Stomach smooth muscle (tissue), 2 donors: ENCODE measurements at regions not wholly inside any gene's neighbourhood (a gene's known extent, or its start where the extent isn't known, plus 50 kb on each side); places are given as distances from the start of the nearest gene placed in this dataset.
"Not testable (repeated sequence)": the region's sequence is repeated elsewhere in the genome, so short reads cannot be mapped to it uniquely, and the experiment has no call there.

Experiments used
- H3K27ac ChIP-seq: one replicate; pipeline ENCODE4 v1.7.0; 2013; ENCODE audit warnings: mild to moderate bottlenecking, low read length, inconsistent platforms
- H3K27me3 ChIP-seq, 2 donors: one replicate each; pipeline ENCODE4 v1.7.0; 2013; ENCODE audit warnings: low read length in 2 of 2; ENCODE audit not compliant: insufficient read depth in 2 of 2, control insufficient read depth in 1 of 2
- H3K36me3 ChIP-seq, 2 donors: one replicate each; pipeline ENCODE4 v1.7.0; 2013; ENCODE audit warnings: low read length in 2 of 2; ENCODE audit not compliant: control insufficient read depth in 2 of 2, insufficient read depth in 2 of 2
- H3K4me1 ChIP-seq: one replicate; pipeline ENCODE4 v1.7.0; 2013; ENCODE audit warnings: low read length; ENCODE audit not compliant: control insufficient read depth, insufficient read depth
- H3K4me3 ChIP-seq, 2 donors: one replicate each; pipeline ENCODE4 v1.7.0; 2013; ENCODE audit warnings: low read length in 2 of 2
- H3K9ac ChIP-seq, 2 donors: one replicate each; pipeline ENCODE4 v1.7.0; 2013; ENCODE audit warnings: low read length in 2 of 2, mild to moderate bottlenecking in 1 of 2
- H3K9me3 ChIP-seq, 2 donors: one replicate each; pipeline ENCODE4 v1.7.0; 2013; ENCODE audit warnings: low read length in 2 of 2; ENCODE audit not compliant: control insufficient read depth in 2 of 2
- donor health status: healthy.
- donor health status: Pancreatic carcinoma.

- Histone ChIP-seq H3K9me3 (no peaks in the 10 kb centered on the region), H3K36me3 (no peaks in the 10 kb centered on the region), H3K9ac (no peak overlapping the region), H3K4me1 (no peaks in the 10 kb centered on the region), H3K27me3 (no peaks in the 10 kb centered on the region), H3K4me3 (no peak overlapping the region), H3K27ac (no peak overlapping the region)
These were observed 289.3 kb upstream of the PABPC4L start for GRCh38 chr4:134490863-134491262.

- not testable (repeated sequence) for H3K9ac ChIP-seq, H3K27me3 ChIP-seq, H3K4me3 ChIP-seq, H3K9me3 ChIP-seq, H3K36me3 ChIP-seq, H3K4me1 ChIP-seq, H3K27ac ChIP-seq
These were observed 281.9 kb upstream of the PABPC4L start for GRCh38 chr4:134483514-134483913.

DNA sequence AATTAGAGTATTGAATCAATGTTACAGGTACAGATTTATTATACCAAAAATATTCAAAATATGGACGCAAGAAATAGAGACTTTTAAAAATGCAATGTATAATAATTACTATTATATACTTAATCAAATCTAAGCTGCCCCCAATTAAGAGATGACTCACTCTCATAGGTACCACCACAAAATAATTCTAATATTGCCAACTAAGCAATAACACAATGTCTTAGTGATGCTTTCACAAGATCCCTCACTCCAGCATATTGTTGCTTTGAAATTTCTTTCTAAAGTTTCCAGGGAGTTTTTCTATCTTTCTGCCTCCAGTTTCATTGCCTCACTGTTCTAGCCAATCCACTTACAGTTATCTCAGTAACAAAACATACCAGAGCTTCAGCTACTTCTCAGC, 270.0 kb upstream of the PABPC4L start:
- Histone ChIP-seq H3K4me3 (no peak overlapping the region), H3K27me3 (no peaks in the 10 kb centered on the region), H3K36me3 (no peaks in the 10 kb centered on the region), H3K9ac (no peak overlapping the region), H3K27ac (no peak overlapping the region), H3K9me3 (peaks cover 0 to 4% of the 10 kb centered on the region in 2 donors), H3K4me1 (no peaks in the 10 kb centered on the region)

DNA sequence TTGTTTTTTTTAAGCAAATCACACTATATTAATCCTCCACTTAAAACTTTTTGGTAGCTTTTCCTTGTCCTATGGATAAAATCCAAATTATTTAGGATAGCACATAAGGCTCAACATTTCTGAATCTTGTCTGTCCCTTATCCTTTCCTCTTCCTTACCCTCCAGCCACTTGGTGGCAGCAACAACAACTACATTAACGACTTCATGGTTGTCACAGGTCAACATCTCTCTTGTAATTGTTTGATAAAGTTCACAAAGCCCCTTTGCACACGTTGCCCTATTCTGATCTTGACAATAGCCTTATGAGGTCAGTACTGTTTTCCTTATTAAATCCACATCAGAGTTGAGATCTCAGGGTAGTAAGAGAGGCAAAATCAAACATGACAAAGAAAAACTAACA, 269.0 kb upstream of the PABPC4L start:
- H3K9ac ChIP-seq = no peak overlapping the region
- H3K4me3 ChIP-seq = no peak overlapping the region
- no peak overlapping the region for H3K27ac ChIP-seq
- H3K36me3 ChIP-seq = no peaks in the 10 kb centered on the region
- no peaks in the 10 kb centered on the region for H3K27me3 ChIP-seq
- no peaks in the 10 kb centered on the region for H3K4me1 ChIP-seq
- peaks cover 0 to 4% of the 10 kb centered on the region in 2 donors for H3K9me3 ChIP-seq

- Histone ChIP-seq H3K27ac (no peak overlapping the region), H3K9me3 (no peaks in the 10 kb centered on the region), H3K4me3 (no peak overlapping the region), H3K27me3 (no peaks in the 10 kb centered on the region), H3K4me1 (no peaks in the 10 kb centered on the region), H3K9ac (no peak overlapping the region), H3K36me3 (no peaks in the 10 kb centered on the region)
These were observed 263.8 kb upstream of the PABPC4L start for GRCh38 chr4:134465417-134465816.

DNA sequence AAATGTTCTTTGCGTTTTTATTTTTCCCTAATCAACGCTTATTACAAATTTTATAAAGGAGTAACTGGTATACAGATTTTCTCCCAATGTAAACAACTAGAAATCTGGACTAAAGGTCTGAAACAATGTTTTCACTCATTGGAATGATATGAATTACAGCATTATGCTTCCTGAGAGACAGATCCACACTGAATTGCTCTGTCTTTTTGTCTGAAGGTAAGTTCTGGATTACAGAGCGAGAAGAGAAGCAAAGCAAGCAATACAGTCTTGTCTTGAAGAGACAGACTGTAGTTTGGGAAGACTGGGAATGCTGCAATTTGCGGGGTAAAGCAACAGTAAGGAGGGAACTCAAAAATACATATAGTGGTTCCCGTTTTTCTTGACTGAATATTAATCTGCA, 262.2 kb upstream of the PABPC4L start:
- no peak overlapping the region for H3K4me3 ChIP-seq
- H3K4me1 ChIP-seq = no peaks in the 10 kb centered on the region
- H3K9ac ChIP-seq = no peak overlapping the region
- no peaks in the 10 kb centered on the region for H3K27me3 ChIP-seq
- H3K27ac ChIP-seq = no peak overlapping the region
- H3K9me3 ChIP-seq = no peaks in the 10 kb centered on the region
- H3K36me3 ChIP-seq = no peaks in the 10 kb centered on the region

DNA sequence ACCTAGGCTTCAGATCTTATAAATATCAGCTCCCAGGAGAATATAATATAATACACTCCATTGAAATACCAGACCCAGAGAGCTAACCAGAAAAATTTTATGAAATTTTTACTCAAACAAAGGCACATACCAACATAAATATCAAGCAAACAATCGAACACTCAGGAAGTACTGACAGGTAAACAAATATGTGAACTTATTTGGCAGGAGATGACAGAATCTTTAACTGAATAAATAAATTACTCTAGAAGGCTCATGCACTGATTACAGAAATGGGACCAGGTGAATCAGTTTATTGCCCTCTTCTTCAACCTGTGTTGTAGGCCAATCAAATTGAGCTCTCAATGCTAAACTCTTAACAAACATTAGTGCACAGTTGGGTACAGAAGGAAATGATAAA, 225.2 kb upstream of the PABPC4L start:
- H3K4me1 ChIP-seq = no peaks in the 10 kb centered on the region
- H3K27ac ChIP-seq = no peak overlapping the region
- no peaks in the 10 kb centered on the region for H3K36me3 ChIP-seq
- no peak overlapping the region for H3K9ac ChIP-seq
- no peaks in the 10 kb centered on the region for H3K27me3 ChIP-seq
- H3K9me3 ChIP-seq = peaks cover 0 to 2% of the 10 kb centered on the region in 2 donors
- H3K4me3 ChIP-seq = no peak overlapping the region

DNA sequence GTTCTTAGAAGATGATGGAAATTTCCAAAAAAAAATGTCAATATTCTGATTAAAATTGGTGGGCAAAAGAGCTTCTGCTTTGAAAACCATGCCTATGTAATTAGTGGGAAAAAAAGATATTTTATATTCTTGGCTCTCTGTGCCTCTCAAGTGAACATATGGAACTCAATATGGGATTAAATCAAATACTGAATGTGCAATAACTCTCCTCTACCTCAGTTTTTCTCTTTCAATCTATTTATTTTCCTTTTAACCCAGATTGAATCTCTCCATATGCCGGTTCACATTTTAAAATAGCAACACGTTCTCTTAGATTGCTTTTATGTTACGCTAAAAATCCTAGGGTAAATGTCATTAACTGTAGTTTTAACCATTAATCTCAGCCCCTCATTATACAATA, 224.2 kb upstream of the PABPC4L start:
- no peak overlapping the region for H3K27ac ChIP-seq
- H3K9me3 ChIP-seq = no peaks in the 10 kb centered on the region
- no peak overlapping the region for H3K9ac ChIP-seq
- no peaks in the 10 kb centered on the region for H3K4me1 ChIP-seq
- H3K4me3 ChIP-seq = no peak overlapping the region
- no peaks in the 10 kb centered on the region for H3K27me3 ChIP-seq
- H3K36me3 ChIP-seq = no peaks in the 10 kb centered on the region

DNA sequence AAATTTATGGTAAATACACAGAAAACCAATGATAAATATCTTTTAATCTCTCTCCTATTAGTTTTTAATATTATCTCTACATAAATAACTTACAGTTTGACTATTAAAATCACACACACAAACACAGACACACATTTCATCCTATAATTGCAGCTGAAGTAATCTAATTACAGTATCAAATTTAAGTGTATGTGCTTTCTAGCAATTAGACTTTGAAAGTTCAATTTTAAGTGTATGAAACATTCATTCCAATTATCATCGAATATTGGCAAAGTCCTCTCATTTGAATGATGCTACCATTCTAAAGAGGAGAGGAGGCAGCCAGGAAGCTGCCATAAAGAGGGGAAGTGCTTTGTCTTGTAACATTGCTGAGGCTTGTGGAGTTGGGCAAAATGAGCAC, 221.2 kb upstream of the PABPC4L start:
- Histone ChIP-seq H3K4me1 (no peaks in the 10 kb centered on the region), H3K27me3 (no peaks in the 10 kb centered on the region), H3K4me3 (no peak overlapping the region), H3K9me3 (no peaks in the 10 kb centered on the region), H3K36me3 (no peaks in the 10 kb centered on the region), H3K27ac (no peak overlapping the region), H3K9ac (no peak overlapping the region)

- H3K4me1 ChIP-seq = no peaks in the 10 kb centered on the region
- no peaks in the 10 kb centered on the region for H3K9me3 ChIP-seq
- H3K36me3 ChIP-seq = no peaks in the 10 kb centered on the region
- H3K9ac ChIP-seq = no peak overlapping the region
- H3K27ac ChIP-seq = no peak overlapping the region
- H3K27me3 ChIP-seq = no peaks in the 10 kb centered on the region
- H3K4me3 ChIP-seq = no peak overlapping the region
These were observed 220.1 kb upstream of the PABPC4L start for GRCh38 chr4:134421734-134422133.

- Histone ChIP-seq H3K36me3 (no peaks in the 10 kb centered on the region), H3K4me1 (no peaks in the 10 kb centered on the region), H3K27ac (no peak overlapping the region), H3K27me3 (no peaks in the 10 kb centered on the region), H3K9me3 (no peaks in the 10 kb centered on the region), H3K4me3 (no peak overlapping the region), H3K9ac (no peak overlapping the region)
These were observed 207.3 kb upstream of the PABPC4L start for GRCh38 chr4:134408897-134409296.

GRCh38 chr4:134401798-134402197, 200.2 kb upstream of the PABPC4L start:
- Histone ChIP-seq H3K36me3 (no peaks in the 10 kb centered on the region), H3K27me3 (no peaks in the 10 kb centered on the region), H3K27ac (no peak overlapping the region), H3K4me1 (no peaks in the 10 kb centered on the region), H3K4me3 (no peak overlapping the region), H3K9ac (no peak overlapping the region), H3K9me3 (peaks cover 0 to 3% of the 10 kb centered on the region in 2 donors)
